ENCODE measurements at regions not wholly inside any gene's neighbourhood (a gene's known extent, or its start where the extent isn't known, plus 50 kb on each side); places are given as distances from the start of the nearest gene placed in this dataset.

DNA sequence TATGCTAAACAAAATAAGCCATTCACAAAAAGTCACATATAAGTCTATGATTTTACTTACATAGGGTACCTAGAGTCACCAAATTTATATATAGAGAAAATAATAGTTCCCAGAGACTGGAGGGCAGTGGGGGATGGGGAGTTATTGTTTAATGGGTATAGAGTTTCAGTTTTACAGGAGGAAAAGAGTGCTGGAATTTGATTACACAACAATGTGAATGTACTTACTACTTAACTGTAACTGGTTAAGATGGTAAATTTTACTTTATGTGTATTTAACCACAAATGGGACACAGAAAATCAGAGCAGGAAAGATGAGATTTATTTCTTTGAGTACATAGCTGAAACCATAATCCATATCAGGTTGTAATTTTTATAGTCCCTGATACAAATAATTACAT lies 144.4 kb downstream of the TMA16 start:
- no peaks in the 10 kb centered on the region for H3K36me3 ChIP-seq (ENCODE audit: control insufficient read depth in 2 of 4, insufficient read depth in 4 of 4, low read length in 3 of 4)
- no peak for TF ChIP-seq RAD21 (IDR thresholded peaks at IDR 0.05 in 1 of 2, conservative IDR thresholded peaks at IDR 0.05 in 1 of 2; ENCODE audit: low read depth in 2 of 2, low read length in 2 of 2)
- TF ChIP-seq NRF1 (IDR thresholded peaks at IDR 0.05; ENCODE audit: low read depth, low read length) = no peak
- no peak for TF ChIP-seq FOSL1 (IDR thresholded peaks at IDR 0.05; ENCODE audit: insufficient read depth, low read depth, low read length)
- TF ChIP-seq TEAD4 (IDR thresholded peaks at IDR 0.05; ENCODE audit: low read depth, low read length) = no peak
- TF ChIP-seq, protein P1, sequence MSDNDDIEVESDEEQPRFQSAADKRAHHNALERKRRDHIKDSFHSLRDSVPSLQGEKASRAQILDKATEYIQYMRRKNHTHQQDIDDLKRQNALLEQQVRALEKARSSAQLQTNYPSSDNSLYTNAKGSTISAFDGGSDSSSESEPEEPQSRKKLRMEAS (IDR thresholded peaks at IDR 0.05) = no peak
- TF ChIP-seq KDM5A (IDR thresholded peaks at IDR 0.05; ENCODE audit: low read length) = no peak
- TF ChIP-seq HDAC6 (IDR thresholded peaks at IDR 0.05; ENCODE audit: low read depth, low read length) = no peak
- no peak for TF ChIP-seq SP2 (IDR thresholded peaks at IDR 0.05; ENCODE audit: low read length)
- TF ChIP-seq, protein P2, sequence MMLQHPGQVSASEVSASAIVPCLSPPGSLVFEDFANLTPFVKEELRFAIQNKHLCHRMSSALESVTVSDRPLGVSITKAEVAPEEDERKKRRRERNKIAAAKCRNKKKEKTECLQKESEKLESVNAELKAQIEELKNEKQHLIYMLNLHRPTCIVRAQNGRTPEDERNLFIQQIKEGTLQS (IDR thresholded peaks at IDR 0.05; ENCODE audit: insufficient read depth, low read depth, low read length) = no peak
- TF ChIP-seq CREB1 (IDR thresholded peaks at IDR 0.05) = no peak
- TF ChIP-seq JUN (IDR thresholded peaks at IDR 0.05; ENCODE audit: low read depth, low read length) = no peak
- TF ChIP-seq CHD2 (IDR thresholded peaks at IDR 0.05; ENCODE audit: low read length) = no peak
- TF ChIP-seq SP4 (IDR thresholded peaks at IDR 0.05; ENCODE audit: low read length) = no peak
- TF ChIP-seq CBX5 (IDR thresholded peaks at IDR 0.05; ENCODE audit: low read depth, low read length) = no peak
- no peak for TF ChIP-seq MAFK (IDR thresholded peaks at IDR 0.05; ENCODE audit: low read depth, low read length)
- no peak for TF ChIP-seq POLR2A (IDR thresholded peaks at IDR 0.05; ENCODE audit: control extremely low read depth in 1 of 2, low read depth in 2 of 2, low read length in 2 of 2)
- no peak for TF ChIP-seq TBP (IDR thresholded peaks at IDR 0.05; ENCODE audit: low read depth, low read length)

More for the DNA sequence above, 144.4 kb downstream of the TMA16 start:
- Histone ChIP-seq H2BK20ac (ENCODE audit: low read length) (no peak overlapping the region), H3K18ac (ENCODE audit: extremely low read depth, low read length) (no peak overlapping the region), H4K8ac (ENCODE audit: extremely low read depth, insufficient read depth, low read length) (no peak overlapping the region), H3K27me3 (replicated peaks in 1 of 4; ENCODE audit: control insufficient read depth in 3 of 4, extremely low read depth in 1 of 4, insufficient read depth in 3 of 4, low read length in 3 of 4) (no peaks in the 10 kb centered on the region), H3K9ac (replicated peaks in 1 of 4; ENCODE audit: extremely low read depth in 1 of 4, low read depth in 3 of 4, low read length in 3 of 4) (no peak overlapping the region), H3K14ac (ENCODE audit: insufficient read length) (no peak overlapping the region), H3K4me2 (ENCODE audit: insufficient read depth in 1 of 2, low read depth in 2 of 2, low read length in 2 of 2) (no peak overlapping the region), H3K79me1 (ENCODE audit: low read depth, low read length) (no peaks in the 10 kb centered on the region), H3K4me3 (ENCODE audit: extremely low read depth in 1 of 4, insufficient read depth in 2 of 4, low read depth in 3 of 4, low read length in 4 of 4) (no peak overlapping the region), H3K79me2 (ENCODE audit: control insufficient read depth in 1 of 2, insufficient read depth in 2 of 2, low read length in 2 of 2) (no peaks in the 10 kb centered on the region), H2BK120ac (replicated peaks; ENCODE audit: low read depth, low read length) (no peak overlapping the region), H3K56ac (replicated peaks; ENCODE audit: insufficient read length, low read depth, low read length) (no peak overlapping the region), H3K23ac (ENCODE audit: insufficient read length) (no peak overlapping the region), H4K91ac (replicated peaks; ENCODE audit: insufficient read length, low read length) (no peak overlapping the region), H4K20me1 (replicated peaks in 1 of 2; ENCODE audit: control insufficient read depth in 1 of 2, insufficient read depth in 2 of 2, low read length in 2 of 2) (no peaks in the 10 kb centered on the region), H2BK5ac (ENCODE audit: low read depth, low read length) (no peak overlapping the region), H2AFZ (ENCODE audit: low read length) (no peak overlapping the region), H3K4ac (replicated peaks; ENCODE audit: insufficient read length, low read depth, low read length) (no peak overlapping the region), H3K23me2 (ENCODE audit: low read depth, low read length) (no peaks in the 10 kb centered on the region), H3K27ac (ENCODE audit: low read depth, low read length) (no peak overlapping the region), H3K9me3 (ENCODE audit: insufficient read depth in 2 of 2, low read depth in 1 of 2, low read length in 1 of 2) (no peaks in the 10 kb centered on the region), H3K4me1 (replicated peaks in 1 of 4; ENCODE audit: control insufficient read depth in 3 of 4, insufficient read depth in 4 of 4, low read length in 3 of 4) (no peaks in the 10 kb centered on the region), H2BK15ac (ENCODE audit: low read length) (no peak overlapping the region), H2BK12ac (ENCODE audit: low read depth, low read length) (no peak overlapping the region), H4K5ac (ENCODE audit: insufficient read length, low read depth, low read length) (no peak overlapping the region), H2AK5ac (ENCODE audit: low read depth, low read length) (no peak overlapping the region)
- ChIA-PET POLR2A (ENCODE audit: partially characterized antibody) (no interaction called here), CTCF (ENCODE audit: partially characterized antibody) (interaction anchor here (0.6 to 1.5 kb wide), 2 partner anchors 52 to 662 kb away, joined by 3 to 5 read pairs; no protein-coding TSS in a partner anchor)
- FAIRE-seq (no peak), DNase-seq (ENCODE audit: low read depth in 1 of 2, low spot score in 2 of 2) (no peak)

All from H1 (cell line).